ELF-1 (cell line): ENCODE measurements at regions not wholly inside any gene's neighbourhood (a gene's known extent, or its start where the extent isn't known, plus 50 kb on each side); places are given as distances from the start of the nearest gene placed in this dataset.
"Not testable (repeated sequence)": the region's sequence is repeated elsewhere in the genome, so short reads cannot be mapped to it uniquely, and the experiment has no call there.

ENCODE experiments used
- DNase-seq: peaks from one replicate; pipeline ENCODE4 v3.0.0-alpha.2; 2016; ENCODE audit warnings: low read depth, low spot score

GRCh38 chr1:244296003-244296402 is 155.7 kb downstream of the ADSS2 start:
- DNase-seq, result no peak

- no peak for DNase-seq
Observed at GRCh38 chr1:244296447-244296846, 155.3 kb downstream of the ADSS2 start.

- DNase-seq, result no peak
Observed at GRCh38 chr1:244297087-244297486, 154.6 kb downstream of the ADSS2 start.

DNA sequence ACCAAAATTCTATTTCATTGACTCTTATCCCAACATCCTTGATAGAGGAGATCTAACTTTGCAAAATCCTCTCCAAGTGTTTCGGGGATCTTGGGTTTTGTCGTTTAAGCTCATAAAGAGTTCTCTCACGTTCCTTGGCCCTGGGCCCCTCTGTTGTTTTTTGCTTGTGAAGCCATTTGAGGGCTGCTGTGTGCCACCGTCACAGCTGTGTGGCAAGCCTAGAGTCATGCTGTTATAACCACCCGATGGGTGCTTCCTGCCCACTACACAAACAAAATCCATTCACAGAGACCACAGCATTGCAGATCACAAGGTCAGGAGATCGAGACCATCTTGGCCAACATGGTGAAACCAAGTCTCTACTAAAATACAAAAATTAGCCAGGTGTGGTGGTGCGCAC is 154.1 kb downstream of the ADSS2 start:
- DNase-seq, result no peak

DNA sequence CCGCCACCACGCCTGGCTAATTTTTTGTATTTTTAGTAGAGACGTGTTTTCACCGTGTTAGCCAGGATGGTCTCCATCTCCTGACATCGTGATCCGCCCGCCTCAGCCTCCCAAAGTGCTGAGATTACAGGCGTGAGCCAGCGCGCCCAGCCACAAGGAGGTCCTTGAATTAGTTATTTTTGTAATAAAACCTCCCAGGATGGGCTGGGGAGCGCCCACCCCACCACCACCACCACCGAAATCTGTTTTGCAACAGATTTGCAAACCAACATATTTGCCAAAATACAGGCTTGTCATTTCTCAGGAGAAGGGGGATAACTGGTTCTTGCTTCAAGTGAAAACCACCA is 151.7 kb downstream of the ADSS2 start:
- not testable (repeated sequence) for DNase-seq

GRCh38 chr1:244301595-244302130 is 150.0 kb downstream of the ADSS2 start:
- DNase-seq, result no peak

DNA sequence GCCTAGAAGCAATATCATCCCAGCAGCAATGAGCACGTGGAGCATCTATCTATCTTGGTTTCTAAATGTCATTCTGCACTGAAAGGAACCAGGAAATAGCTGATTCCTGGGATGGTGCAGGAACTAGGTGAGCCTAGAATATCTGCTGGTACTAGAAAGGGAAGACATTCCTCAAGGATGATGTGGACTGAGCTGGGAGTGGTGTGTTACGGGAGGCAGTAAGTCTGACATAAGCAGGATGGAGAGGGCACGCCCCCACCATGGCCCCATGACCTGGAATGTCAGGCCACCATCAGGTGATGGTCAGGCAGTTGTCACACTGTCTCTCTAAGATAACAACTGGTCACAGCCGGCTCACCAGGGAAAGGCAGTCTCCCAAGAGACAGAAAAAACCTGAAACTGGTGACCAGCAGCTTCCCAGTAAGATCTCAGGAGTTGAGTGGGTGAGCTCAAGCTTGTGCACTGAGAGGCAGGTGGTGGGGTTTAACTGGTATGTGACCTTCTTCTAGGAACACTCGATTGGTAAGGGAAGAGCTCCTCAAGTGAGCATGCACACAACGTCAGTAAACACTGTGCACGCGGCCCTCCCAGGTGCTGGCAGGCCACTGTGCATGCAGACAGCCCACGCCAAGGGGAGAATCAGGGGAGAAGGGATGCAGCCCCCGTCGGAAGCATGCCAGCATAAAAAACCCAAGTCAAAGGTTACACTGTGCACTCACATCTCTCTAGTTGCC is 148.7 kb downstream of the ADSS2 start:
- DNase-seq, result peak; percentile 76

DNA sequence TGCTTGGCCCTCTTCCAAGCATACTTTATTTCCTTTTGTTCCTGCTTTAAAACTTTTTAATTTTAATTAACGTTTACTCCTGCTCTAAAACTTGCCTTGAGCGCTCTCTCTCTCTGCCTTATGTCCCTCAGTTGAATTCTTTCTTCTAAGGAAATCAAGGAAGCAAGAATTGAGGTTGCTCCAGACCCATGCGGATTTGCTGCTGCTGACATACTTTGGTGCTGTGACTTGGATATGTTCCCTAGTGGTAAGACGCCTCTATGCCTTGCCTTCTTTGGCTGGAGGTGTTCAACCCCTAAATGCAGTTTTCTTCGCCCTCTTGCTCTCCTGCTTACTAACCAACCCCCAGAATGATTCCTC is 148.1 kb downstream of the ADSS2 start:
- DNase-seq, result no peak

GRCh38 chr1:244304156-244304555 is 147.6 kb downstream of the ADSS2 start:
- DNase-seq, result peak; percentile 56

DNA sequence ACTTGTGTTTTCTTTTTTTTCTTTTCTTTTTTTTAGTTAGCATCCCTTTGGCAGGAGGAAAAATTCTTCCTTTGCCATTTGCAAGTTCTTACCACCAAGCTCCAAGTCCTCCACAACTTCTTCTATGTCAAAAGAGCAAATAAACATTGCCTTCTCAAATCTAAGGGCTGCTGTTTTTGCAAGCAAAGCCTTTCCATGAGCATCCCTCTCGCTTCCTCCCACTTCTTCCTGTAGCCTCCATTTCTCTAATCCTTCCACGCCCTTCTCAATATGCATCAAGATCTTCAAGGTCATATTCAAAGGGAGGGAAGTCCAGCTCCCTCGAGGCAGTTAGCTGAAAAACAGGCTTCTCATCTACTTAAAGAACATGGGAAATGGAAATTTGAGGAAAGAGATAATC is 147.1 kb downstream of the ADSS2 start:
- no peak for DNase-seq

GRCh38 chr1:244305776-244306341 is 145.8 kb downstream of the ADSS2 start:
- no peak for DNase-seq

DNA sequence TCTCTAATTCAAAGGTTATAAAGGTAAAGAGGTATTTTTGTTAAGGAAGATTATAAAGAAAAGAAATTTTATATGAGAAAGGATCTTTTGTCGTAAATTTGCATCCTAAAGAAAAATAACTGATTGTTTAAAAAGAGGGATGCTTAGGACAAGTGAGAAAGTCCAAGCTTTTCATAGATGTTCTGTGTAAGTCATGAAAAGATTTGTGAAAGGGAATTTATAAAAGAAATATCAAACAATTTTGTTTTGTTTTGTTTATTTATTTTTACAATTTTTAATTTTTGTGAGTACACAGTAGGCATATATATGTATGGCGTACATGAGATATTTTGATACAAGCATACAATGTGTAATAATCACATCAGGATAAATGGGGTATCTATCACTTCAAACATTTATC is 145.2 kb downstream of the ADSS2 start:
- DNase-seq, result no peak

GRCh38 chr1:244309191-244309590 is 142.5 kb downstream of the ADSS2 start:
- not testable (repeated sequence) for DNase-seq

GRCh38 chr1:244311784-244312532 is 139.8 kb downstream of the ADSS2 start:
- DNase-seq, result no peak

- DNase-seq, result no peak
Observed at GRCh38 chr1:244313346-244313745, 138.4 kb downstream of the ADSS2 start.

DNA sequence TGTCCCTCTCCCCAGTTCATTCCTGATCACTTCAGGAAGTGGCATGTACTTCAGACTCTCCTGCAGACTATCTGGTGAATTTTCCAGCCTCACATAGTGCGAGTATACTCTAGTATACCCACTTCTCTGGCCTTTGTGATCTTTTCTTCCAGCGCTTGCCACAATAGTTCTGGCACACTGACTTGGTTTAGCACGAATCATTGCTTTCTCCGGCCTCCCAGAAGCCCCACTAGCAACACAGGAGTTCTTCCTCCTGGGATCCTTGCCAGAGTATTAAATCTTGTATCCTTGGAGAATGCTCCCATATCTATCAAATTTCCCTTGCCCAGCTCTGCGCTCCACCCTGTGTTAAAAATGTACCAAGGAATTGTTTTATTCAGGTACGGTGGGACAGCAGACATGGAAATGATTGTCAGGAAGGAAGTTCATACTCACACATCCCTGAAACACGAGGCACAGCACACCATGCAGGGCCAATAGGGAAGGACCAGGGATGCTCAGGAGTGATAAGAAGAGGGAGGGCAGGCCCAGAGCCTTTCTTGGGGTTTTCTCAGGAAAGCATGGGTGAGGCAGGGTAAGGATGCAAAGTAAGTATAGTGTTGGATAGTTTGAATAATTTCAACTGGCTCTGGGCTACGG is 136.7 kb downstream of the ADSS2 start:
- DNase-seq, result no peak

DNA sequence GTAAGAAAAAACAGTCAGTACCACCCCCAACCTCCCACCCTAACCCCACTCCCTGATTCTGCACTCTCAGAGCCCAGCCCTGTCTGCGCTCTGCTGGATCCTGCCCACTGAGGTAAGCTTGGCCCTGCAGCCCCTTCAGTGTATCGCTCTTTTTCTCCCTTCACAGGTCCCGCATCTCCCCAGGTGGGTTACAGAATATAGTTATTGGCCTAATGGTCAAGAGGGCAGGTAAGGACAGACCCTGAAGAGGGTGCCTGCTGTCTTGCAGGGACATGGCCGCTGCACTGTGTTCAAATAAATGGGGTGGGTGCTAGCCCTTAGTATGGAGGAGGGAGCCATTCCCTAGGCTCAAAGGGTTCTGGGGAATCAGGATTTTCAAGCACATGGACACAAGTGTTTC is 135.7 kb downstream of the ADSS2 start:
- no peak for DNase-seq

DNA sequence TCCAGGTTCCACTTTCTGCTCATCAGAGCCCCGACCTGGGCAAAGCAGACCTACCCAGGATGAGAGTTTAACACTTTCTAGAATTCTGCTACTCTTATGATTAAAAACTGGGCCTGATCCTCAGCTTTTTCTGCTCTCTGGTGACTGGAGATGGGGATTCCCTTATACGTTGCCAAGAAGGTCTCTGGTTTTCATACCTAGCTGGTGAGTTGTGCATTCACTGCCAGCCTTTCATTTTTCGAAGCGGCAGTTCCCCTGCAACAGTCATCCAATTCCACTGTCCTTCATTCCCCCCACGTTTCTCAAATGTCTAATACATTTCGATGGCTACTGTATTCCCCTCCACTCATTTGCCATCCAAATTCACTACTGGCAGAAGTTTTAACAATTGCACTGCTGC is 135.3 kb downstream of the ADSS2 start:
- no peak for DNase-seq

- DNase-seq, result no peak
Observed at GRCh38 chr1:244316986-244317655, 134.6 kb downstream of the ADSS2 start.

- DNase-seq, result no peak
Observed at GRCh38 chr1:244318078-244318477, 133.6 kb downstream of the ADSS2 start.

- no peak for DNase-seq
Observed at GRCh38 chr1:244318512-244318911, 133.2 kb downstream of the ADSS2 start.
